ENCODE measurements at regions not wholly inside any gene's neighbourhood (a gene's known extent, or its start where the extent isn't known, plus 50 kb on each side); places are given as distances from the start of the nearest gene placed in this dataset.

DNA sequence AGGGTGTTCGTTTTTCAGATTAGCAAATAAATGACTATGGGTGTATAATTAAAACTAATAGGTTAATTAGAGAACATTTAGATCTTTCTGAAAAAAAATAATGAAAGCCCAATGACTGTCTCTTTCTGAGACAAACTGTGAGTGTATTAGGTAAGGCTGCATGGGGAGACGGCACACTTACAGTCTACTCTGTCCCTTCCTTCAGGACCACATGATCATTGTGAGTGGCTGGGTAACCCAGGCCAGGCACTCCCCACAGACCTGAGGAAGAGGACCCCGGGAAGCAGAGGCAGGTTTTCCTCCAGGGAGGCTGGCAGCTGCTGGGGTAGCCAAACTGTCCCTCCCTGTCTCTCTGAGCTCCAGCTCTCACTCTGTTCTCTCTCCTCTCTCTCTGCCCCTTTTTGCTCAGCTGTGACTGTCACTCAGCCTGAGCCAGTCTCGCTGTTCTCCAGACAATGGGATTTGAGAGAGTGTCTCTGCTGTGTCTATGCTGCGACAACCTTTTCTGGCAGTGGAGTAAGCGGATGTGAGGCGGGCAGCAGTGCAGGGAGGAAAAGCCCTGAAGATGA lies 83.1 kb upstream of the NCAM1 start:
- Histone ChIP-seq H3K4me1 (ENCODE audit: control insufficient read depth in 3 of 3, insufficient read depth in 2 of 3, low read depth in 1 of 3, low read length in 2 of 3) (no peaks in the 10 kb centered on the region), H3K27ac (ENCODE audit: low read depth in 1 of 3, low read length in 2 of 3) (no peak overlapping the region), H3K36me3 (ENCODE audit: control insufficient read depth in 3 of 3, insufficient read depth in 2 of 3, low read depth in 1 of 3, low read length in 3 of 3) (no peaks in the 10 kb centered on the region), H3K27me3 (ENCODE audit: control insufficient read depth in 3 of 3, insufficient read depth in 3 of 3, low read length in 3 of 3) (no peaks in the 10 kb centered on the region), H3K4me3 (ENCODE audit: low read depth in 1 of 3, low read length in 3 of 3) (no peak overlapping the region), H3K9me3 (ENCODE audit: control insufficient read depth in 2 of 2, insufficient read depth in 1 of 2, low read depth in 1 of 2, low read length in 1 of 2) (no peaks in the 10 kb centered on the region)
- WGBS, 3 donors = 64 to 73% (median 73%) methylated on average over 7 of the region's 7 CpGs
- FAIRE-seq = no peak
- DNase-seq = no peak

- WGBS, 3 donors = 52 to 54% (median 53%) methylated on average over 4 of the region's 4 CpGs
- no peak for FAIRE-seq
Measured at GRCh38 chr11:112880495-112880894, 80.7 kb upstream of the NCAM1 start.

DNA sequence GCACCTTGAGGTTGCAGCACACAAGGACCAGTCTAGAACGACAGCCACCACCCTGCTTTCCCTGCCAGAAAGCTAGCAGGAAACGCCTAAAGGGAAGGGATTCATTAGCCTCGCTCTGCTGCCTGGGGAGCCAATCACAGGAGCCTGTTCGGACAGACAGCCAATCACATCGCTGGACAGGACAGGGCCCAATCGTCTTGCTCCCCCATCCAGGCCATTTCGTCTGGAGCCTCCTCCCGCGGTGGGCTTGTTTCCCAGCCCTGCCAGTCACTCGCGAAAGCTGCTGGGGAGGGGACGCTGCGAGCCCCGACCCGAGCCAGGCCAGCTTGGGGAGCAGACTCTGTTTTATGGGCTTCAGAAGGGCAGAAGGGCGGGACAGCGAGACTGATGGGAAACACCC lies 79.8 kb upstream of the NCAM1 start:
- no peak overlapping the region for H3K27ac ChIP-seq (ENCODE audit: low read depth in 1 of 3, low read length in 2 of 3)
- H3K36me3 ChIP-seq (ENCODE audit: control insufficient read depth in 3 of 3, insufficient read depth in 2 of 3, low read depth in 1 of 3, low read length in 3 of 3) = no peaks in the 10 kb centered on the region
- no peaks in the 10 kb centered on the region for H3K4me1 ChIP-seq (ENCODE audit: control insufficient read depth in 3 of 3, insufficient read depth in 2 of 3, low read depth in 1 of 3, low read length in 2 of 3)
- no peaks in the 10 kb centered on the region for H3K9me3 ChIP-seq (ENCODE audit: control insufficient read depth in 2 of 2, insufficient read depth in 1 of 2, low read depth in 1 of 2, low read length in 1 of 2)
- FAIRE-seq = no peak
- no peaks in the 10 kb centered on the region for H3K27me3 ChIP-seq (ENCODE audit: control insufficient read depth in 3 of 3, insufficient read depth in 3 of 3, low read length in 3 of 3)
- peak overlapping the region in 1 of 3 donors; percentile 32 for H3K4me3 ChIP-seq (ENCODE audit: low read depth in 1 of 3, low read length in 3 of 3)
- peak; percentile 46 to 57 for DNase-seq
- WGBS, 3 donors = 11 to 46% (median 35%) methylated on average over 17 of the region's 17 CpGs

More at GRCh38 chr11:112880495-112880894, 80.7 kb upstream of the NCAM1 start:
- Histone ChIP-seq H3K9me3 (ENCODE audit: control insufficient read depth in 2 of 2, insufficient read depth in 1 of 2, low read depth in 1 of 2, low read length in 1 of 2) (no peaks in the 10 kb centered on the region), H3K27ac (ENCODE audit: low read depth in 1 of 3, low read length in 2 of 3) (no peak overlapping the region), H3K4me1 (ENCODE audit: control insufficient read depth in 3 of 3, insufficient read depth in 2 of 3, low read depth in 1 of 3, low read length in 2 of 3) (no peaks in the 10 kb centered on the region), H3K36me3 (ENCODE audit: control insufficient read depth in 3 of 3, insufficient read depth in 2 of 3, low read depth in 1 of 3, low read length in 3 of 3) (no peaks in the 10 kb centered on the region), H3K4me3 (ENCODE audit: low read depth in 1 of 3, low read length in 3 of 3) (no peak overlapping the region), H3K27me3 (ENCODE audit: control insufficient read depth in 3 of 3, insufficient read depth in 3 of 3, low read length in 3 of 3) (no peaks in the 10 kb centered on the region)
- DNase-seq = peak in 1 of 2 donors; percentile 7

GRCh38 chr11:112882494-112883381 lies 78.5 kb upstream of the NCAM1 start:
- Histone ChIP-seq H3K36me3 (ENCODE audit: control insufficient read depth in 3 of 3, insufficient read depth in 2 of 3, low read depth in 1 of 3, low read length in 3 of 3) (no peaks in the 10 kb centered on the region), H3K9me3 (ENCODE audit: control insufficient read depth in 2 of 2, insufficient read depth in 1 of 2, low read depth in 1 of 2, low read length in 1 of 2) (no peaks in the 10 kb centered on the region), H3K4me3 (ENCODE audit: low read depth in 1 of 3, low read length in 3 of 3) (no peak overlapping the region), H3K27me3 (ENCODE audit: control insufficient read depth in 3 of 3, insufficient read depth in 3 of 3, low read length in 3 of 3) (no peaks in the 10 kb centered on the region), H3K27ac (ENCODE audit: low read depth in 1 of 3, low read length in 2 of 3) (no peak overlapping the region), H3K4me1 (ENCODE audit: control insufficient read depth in 3 of 3, insufficient read depth in 2 of 3, low read depth in 1 of 3, low read length in 2 of 3) (no peaks in the 10 kb centered on the region)
- WGBS, 3 donors = 56 to 72% (median 68%) methylated on average over 6 of the region's 6 CpGs
- no peak for FAIRE-seq
- no peak for DNase-seq

DNA sequence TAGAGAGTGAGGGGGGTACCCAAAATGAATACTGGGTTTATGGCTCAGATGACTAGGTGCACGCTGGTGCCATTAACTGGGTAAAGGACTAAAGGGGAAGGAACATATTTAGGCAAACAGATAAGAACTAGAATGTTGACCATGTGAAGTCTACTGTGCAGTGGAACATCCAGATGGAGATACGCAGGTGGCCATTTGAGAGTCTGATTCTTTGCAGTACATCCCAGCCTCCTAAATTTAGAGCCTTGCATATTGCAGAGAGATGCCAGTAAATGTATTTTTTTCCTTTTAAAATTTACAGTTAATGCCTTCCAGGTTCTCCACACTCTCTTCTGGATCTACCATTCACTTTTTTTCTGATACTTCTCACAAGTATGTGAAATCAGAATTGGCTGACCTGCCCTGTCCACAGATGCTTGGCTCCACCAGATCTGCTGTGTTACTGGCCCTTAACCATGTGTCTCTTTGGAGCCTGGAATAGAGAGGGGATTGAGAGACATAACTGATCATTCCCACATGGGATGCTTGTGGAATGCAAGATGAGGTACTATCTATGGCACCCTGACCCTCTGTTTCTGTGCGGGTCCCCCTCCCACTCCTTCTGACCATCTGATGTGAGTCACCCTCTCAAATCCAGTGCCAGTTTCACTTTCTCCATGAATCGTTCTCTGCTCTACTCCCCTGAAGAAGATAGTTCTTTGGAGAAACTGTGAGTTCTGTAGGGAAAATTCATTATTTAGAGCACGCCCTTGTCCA lies 77.0 kb upstream of the NCAM1 start:
- Histone ChIP-seq H3K9me3 (ENCODE audit: control insufficient read depth in 2 of 2, insufficient read depth in 1 of 2, low read depth in 1 of 2, low read length in 1 of 2) (no peaks in the 10 kb centered on the region), H3K4me1 (ENCODE audit: control insufficient read depth in 3 of 3, insufficient read depth in 2 of 3, low read depth in 1 of 3, low read length in 2 of 3) (no peaks in the 10 kb centered on the region), H3K27me3 (ENCODE audit: control insufficient read depth in 3 of 3, insufficient read depth in 3 of 3, low read length in 3 of 3) (no peaks in the 10 kb centered on the region), H3K36me3 (ENCODE audit: control insufficient read depth in 3 of 3, insufficient read depth in 2 of 3, low read depth in 1 of 3, low read length in 3 of 3) (no peaks in the 10 kb centered on the region), H3K27ac (ENCODE audit: low read depth in 1 of 3, low read length in 2 of 3) (no peak overlapping the region), H3K4me3 (ENCODE audit: low read depth in 1 of 3, low read length in 3 of 3) (no peak overlapping the region)
- WGBS, 3 donors = 45 to 63% (median 51%) methylated on average over 5 of the region's 5 CpGs
- DNase-seq = no peak
- FAIRE-seq = no peak

- Histone ChIP-seq H3K4me3 (ENCODE audit: low read depth in 1 of 3, low read length in 3 of 3) (no peak overlapping the region), H3K36me3 (ENCODE audit: control insufficient read depth in 3 of 3, insufficient read depth in 2 of 3, low read depth in 1 of 3, low read length in 3 of 3) (no peaks in the 10 kb centered on the region), H3K27ac (ENCODE audit: low read depth in 1 of 3, low read length in 2 of 3) (no peak overlapping the region), H3K27me3 (ENCODE audit: control insufficient read depth in 3 of 3, insufficient read depth in 3 of 3, low read length in 3 of 3) (no peaks in the 10 kb centered on the region), H3K4me1 (ENCODE audit: control insufficient read depth in 3 of 3, insufficient read depth in 2 of 3, low read depth in 1 of 3, low read length in 2 of 3) (no peaks in the 10 kb centered on the region), H3K9me3 (ENCODE audit: control insufficient read depth in 2 of 2, insufficient read depth in 1 of 2, low read depth in 1 of 2, low read length in 1 of 2) (no peaks in the 10 kb centered on the region)
- WGBS, 3 donors = 60 to 80% (median 68%) methylated on average over 7 of the region's 7 CpGs
- no peak for DNase-seq
- FAIRE-seq = no peak
Measured at GRCh38 chr11:112885744-112886433, 75.3 kb upstream of the NCAM1 start.

DNA sequence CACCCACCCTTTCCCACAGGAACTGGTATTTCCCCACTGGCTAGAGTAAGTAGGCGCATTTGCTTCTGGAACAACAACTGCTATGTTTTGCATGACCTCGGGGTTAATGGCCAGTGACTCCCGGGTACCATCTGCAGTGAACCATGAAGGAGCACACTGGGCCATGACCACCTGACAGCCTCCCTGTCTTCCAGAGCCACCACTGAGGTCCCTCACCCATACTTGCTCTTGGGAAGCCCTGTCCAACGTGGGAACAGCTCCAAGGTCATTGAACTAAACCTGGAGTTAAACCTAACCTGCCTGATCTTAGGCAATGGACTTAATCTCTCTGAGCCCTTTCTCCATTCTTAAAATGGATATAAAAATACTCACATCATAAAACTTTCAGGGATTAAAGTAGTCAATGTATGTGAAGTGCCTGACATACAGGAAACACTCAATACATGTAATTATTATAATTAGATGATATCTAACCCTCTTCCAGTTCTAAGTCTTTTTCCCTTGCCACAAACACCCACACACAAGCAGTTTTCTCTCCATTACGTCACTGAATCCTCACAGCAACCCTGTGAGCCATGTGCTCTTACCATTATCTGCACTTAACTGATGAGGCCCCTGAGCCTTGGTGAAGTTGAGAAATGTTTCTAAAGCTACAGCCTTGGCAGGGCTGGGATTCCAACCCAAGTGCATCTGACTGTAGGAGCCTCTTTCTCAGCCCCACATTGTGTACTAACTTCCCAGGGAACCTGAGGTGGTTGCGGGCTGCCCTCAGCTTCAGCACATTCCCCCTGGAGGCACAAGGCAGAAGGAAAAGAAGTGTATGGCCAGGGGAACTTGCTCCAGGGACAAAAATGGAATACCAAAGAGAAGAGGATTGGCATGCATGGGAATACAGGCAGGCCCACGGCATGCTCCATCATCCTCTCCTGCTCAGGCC lies 74.5 kb upstream of the NCAM1 start:
- FAIRE-seq = no peak
- no peaks in the 10 kb centered on the region for H3K4me1 ChIP-seq (ENCODE audit: control insufficient read depth in 3 of 3, insufficient read depth in 2 of 3, low read depth in 1 of 3, low read length in 2 of 3)
- 68 to 77% (median 74%) methylated on average over 7 of the region's 7 CpGs for WGBS, 3 donors

More for the DNA sequence above, 74.5 kb upstream of the NCAM1 start:
- Histone ChIP-seq H3K27ac (ENCODE audit: low read depth in 1 of 3, low read length in 2 of 3) (no peak overlapping the region), H3K36me3 (ENCODE audit: control insufficient read depth in 3 of 3, insufficient read depth in 2 of 3, low read depth in 1 of 3, low read length in 3 of 3) (no peaks in the 10 kb centered on the region), H3K9me3 (ENCODE audit: control insufficient read depth in 2 of 2, insufficient read depth in 1 of 2, low read depth in 1 of 2, low read length in 1 of 2) (no peaks in the 10 kb centered on the region), H3K27me3 (ENCODE audit: control insufficient read depth in 3 of 3, insufficient read depth in 3 of 3, low read length in 3 of 3) (no peaks in the 10 kb centered on the region), H3K4me3 (ENCODE audit: low read depth in 1 of 3, low read length in 3 of 3) (no peak overlapping the region)
- no peak for DNase-seq
